GM18505 (cell line): ENCODE measurements at regions not wholly inside any gene's neighbourhood (a gene's known extent, or its start where the extent isn't known, plus 50 kb on each side); places are given as distances from the start of the nearest gene placed in this dataset.

Experiments
- ATAC-seq: cut with Tn5 transposase; IDR thresholded peaks from one replicate; pipeline ENCODE4 v1.9.1; 2021; ENCODE audit not compliant: unreplicated experiment
- POLR2A ChIP-seq: IDR thresholded peaks from 4 replicates; pipeline ENCODE4 v1.6.1; 2011; ENCODE audit warnings: borderline replicate concordance; ENCODE audit not compliant: insufficient read depth, insufficient read length; ENCODE audit errors: extremely low read depth

- no peak for TF ChIP-seq POLR2A
- no peak for ATAC-seq
Observed at GRCh38 chr12:22740656-22741355, 115.8 kb downstream of the ETNK1 start.

- ATAC-seq, result no peak
- no peak for TF ChIP-seq POLR2A
Observed at GRCh38 chr12:22743700-22744099, 118.7 kb downstream of the ETNK1 start.

GRCh38 chr12:22744197-22744596, 119.2 kb downstream of the ETNK1 start:
- ATAC-seq, result no peak
- TF ChIP-seq POLR2A, result no peak

- TF ChIP-seq POLR2A, result no peak
- ATAC-seq, result no peak
Observed at GRCh38 chr12:22746720-22747119, 121.7 kb downstream of the ETNK1 start.

- TF ChIP-seq POLR2A, result no peak
- ATAC-seq, result no peak
Observed at GRCh38 chr12:22755629-22756028, 130.7 kb downstream of the ETNK1 start.

- no peak for ATAC-seq
- TF ChIP-seq POLR2A, result no peak
Observed at GRCh38 chr12:22759769-22760674, 135.1 kb downstream of the ETNK1 start.

GRCh38 chr12:22765421-22766130, 140.6 kb downstream of the ETNK1 start:
- no peak for TF ChIP-seq POLR2A
- no peak for ATAC-seq

- ATAC-seq, result no peak
- TF ChIP-seq POLR2A, result no peak
Observed at GRCh38 chr12:22766911-22767420, 142.0 kb downstream of the ETNK1 start.

GRCh38 chr12:22781339-22781738, 156.4 kb downstream of the ETNK1 start:
- TF ChIP-seq POLR2A, result no peak
- ATAC-seq, result no peak

- no peak for ATAC-seq
- no peak for TF ChIP-seq POLR2A
Observed at GRCh38 chr12:22787557-22787956, 162.6 kb downstream of the ETNK1 start.

GRCh38 chr12:22788913-22789312, 163.9 kb downstream of the ETNK1 start:
- ATAC-seq, result no peak
- TF ChIP-seq POLR2A, result no peak

- ATAC-seq, result no peak
Observed at GRCh38 chr12:22792138-22792537, 167.2 kb downstream of the ETNK1 start.

GRCh38 chr12:22794017-22794416, 169.0 kb downstream of the ETNK1 start:
- ATAC-seq, result no peak

More at GRCh38 chr12:22792138-22792537, 167.2 kb downstream of the ETNK1 start:
- TF ChIP-seq POLR2A, result no peak

More at GRCh38 chr12:22794017-22794416, 169.0 kb downstream of the ETNK1 start:
- no peak for TF ChIP-seq POLR2A
